WTC11 (cell line): ENCODE measurements at regions not wholly inside any gene's neighbourhood (a gene's known extent, or its start where the extent isn't known, plus 50 kb on each side); places are given as distances from the start of the nearest gene placed in this dataset.

Source experiments
- ATF1 ChIP-seq: sonication (generic); formaldehyde crosslinking; IDR thresholded peaks from 2 replicates; pipeline ENCODE4 v1.8.1; 2023; ENCODE audit warnings: mild to moderate bottlenecking, moderate library complexity, missing genetic modification reagents
- TF ChIP-seq, protein P1 (sequence below): sonication (generic); formaldehyde crosslinking; IDR thresholded peaks from 2 replicates; pipeline ENCODE4 v1.8.1; 2022; ENCODE audit warnings: low read depth, missing genetic modification reagents, borderline replicate concordance

DNA sequence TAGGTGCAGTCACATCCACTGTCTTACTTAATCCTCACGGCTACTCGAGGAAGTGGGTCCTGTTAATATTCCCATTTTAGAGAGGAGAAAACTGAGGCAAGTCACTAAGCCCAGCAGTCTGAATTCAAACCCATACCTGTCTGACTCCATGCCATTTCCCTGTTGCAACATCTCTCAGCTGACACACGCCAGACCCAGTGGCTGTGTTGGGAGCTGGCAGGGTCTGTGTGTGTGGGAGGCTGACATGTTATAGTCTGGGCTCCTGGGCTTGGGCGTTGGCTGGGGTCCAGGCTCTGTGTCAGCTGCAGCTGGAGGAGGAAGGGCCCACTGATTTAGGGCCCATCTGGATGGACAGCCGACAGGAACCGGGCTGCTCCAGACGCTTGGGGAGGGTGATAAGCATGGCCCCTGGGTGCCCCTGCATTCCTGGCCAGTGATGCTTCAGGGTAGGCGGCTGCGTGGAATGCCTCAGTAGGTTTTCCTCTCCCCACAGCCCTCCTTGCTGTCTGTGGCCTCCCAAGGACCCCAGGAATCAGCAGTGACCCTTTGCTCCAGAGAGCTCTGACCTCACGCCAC lies 562.5 kb downstream of the MN1 start:
- TF ChIP-seq ATF1 (CRISPR knock-in tag), result no peak
- TF ChIP-seq, protein P1, sequence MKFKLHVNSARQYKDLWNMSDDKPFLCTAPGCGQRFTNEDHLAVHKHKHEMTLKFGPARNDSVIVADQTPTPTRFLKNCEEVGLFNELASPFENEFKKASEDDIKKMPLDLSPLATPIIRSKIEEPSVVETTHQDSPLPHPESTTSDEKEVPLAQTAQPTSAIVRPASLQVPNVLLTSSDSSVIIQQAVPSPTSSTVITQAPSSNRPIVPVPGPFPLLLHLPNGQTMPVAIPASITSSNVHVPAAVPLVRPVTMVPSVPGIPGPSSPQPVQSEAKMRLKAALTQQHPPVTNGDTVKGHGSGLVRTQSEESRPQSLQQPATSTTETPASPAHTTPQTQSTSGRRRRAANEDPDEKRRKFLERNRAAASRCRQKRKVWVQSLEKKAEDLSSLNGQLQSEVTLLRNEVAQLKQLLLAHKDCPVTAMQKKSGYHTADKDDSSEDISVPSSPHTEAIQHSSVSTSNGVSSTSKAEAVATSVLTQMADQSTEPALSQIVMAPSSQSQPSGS (CRISPR knock-in tag), result no peak
